WERI-Rb-1 (cell line): ENCODE measurements at regions not wholly inside any gene's neighbourhood (a gene's known extent, or its start where the extent isn't known, plus 50 kb on each side); places are given as distances from the start of the nearest gene placed in this dataset.
"Not testable (repeated sequence)": the region's sequence is repeated elsewhere in the genome, so short reads cannot be mapped to it uniquely, and the experiment has no call there.

ENCODE experiments used
- DNase-seq: peaks from one replicate; pipeline ENCODE4 v3.0.0-alpha.2; 2020
- H3K27ac ChIP-seq: fragments of 250-450 bp; sonication (Bioruptor Pico); 2 replicates; pipeline ENCODE4 v1.5.1; 2020; ENCODE audit warnings: mild to moderate bottlenecking, moderate library complexity
- H3K27me3 ChIP-seq: fragments of 250-450 bp; sonication (Bioruptor Pico); 2 replicates; pipeline ENCODE4 v1.5.1; 2021; ENCODE audit warnings: mild to moderate bottlenecking, low read depth, moderate library complexity; ENCODE audit not compliant: insufficient read depth, severe bottlenecking
- H3K36me3 ChIP-seq: fragments of 250-450 bp; sonication (Bioruptor Pico); 2 replicates; pipeline ENCODE4 v1.5.1; 2020; ENCODE audit warnings: mild to moderate bottlenecking, moderate library complexity
- H3K4me3 ChIP-seq: 2 replicates; pipeline ENCODE4 v1.5.1; 2011; ENCODE audit warnings: low read depth, mild to moderate bottlenecking, control low read depth, low read length
- H3K9me3 ChIP-seq: fragments of 250-450 bp; sonication (Bioruptor Pico); 2 replicates; pipeline ENCODE4 v1.5.1; 2021; ENCODE audit warnings: mild to moderate bottlenecking, moderate library complexity; ENCODE audit not compliant: severe bottlenecking
- TF ChIP-seq, protein P1 (sequence below): IDR thresholded peaks from 2 replicates; pipeline ENCODE4 v1.5.1; 2011; ENCODE audit warnings: low read depth, mild to moderate bottlenecking, control low read depth, inconsistent platforms, low read length

- H3K4me3 ChIP-seq, H3K27ac ChIP-seq, DNase-seq, H3K27me3 ChIP-seq, H3K36me3 ChIP-seq, H3K9me3 ChIP-seq: not testable (repeated sequence)
These were observed 785.5 kb downstream of the FOXD4L5 start for GRCh38 chr9:64499541-64499940.

DNA sequence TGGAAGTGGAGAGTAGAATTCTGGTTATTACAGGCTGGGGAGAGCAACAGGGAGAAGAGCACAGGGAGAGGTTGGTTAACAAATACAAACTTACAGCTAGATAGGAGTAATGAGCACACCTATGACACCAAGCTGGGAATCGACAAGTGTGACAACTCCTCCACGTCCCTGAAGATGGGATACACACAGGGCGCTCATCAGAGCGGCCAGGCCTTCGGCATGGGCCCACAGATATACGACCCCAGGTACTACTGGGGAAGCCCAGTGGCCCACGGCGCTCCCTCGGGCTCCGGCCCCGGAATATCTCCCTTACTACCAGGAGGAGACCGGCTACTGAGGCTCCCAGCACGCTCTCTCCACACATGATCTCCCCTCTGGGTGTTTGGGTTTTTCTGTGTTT, 786.6 kb downstream of the FOXD4L5 start:
- not testable (repeated sequence) for DNase-seq, H3K36me3 ChIP-seq, H3K4me3 ChIP-seq, H3K9me3 ChIP-seq, H3K27me3 ChIP-seq, H3K27ac ChIP-seq

- H3K27ac ChIP-seq, H3K36me3 ChIP-seq, DNase-seq, H3K27me3 ChIP-seq, H3K9me3 ChIP-seq, H3K4me3 ChIP-seq: not testable (repeated sequence)
These were observed 796.5 kb downstream of the FOXD4L5 start for GRCh38 chr9:64488544-64488943.

DNA sequence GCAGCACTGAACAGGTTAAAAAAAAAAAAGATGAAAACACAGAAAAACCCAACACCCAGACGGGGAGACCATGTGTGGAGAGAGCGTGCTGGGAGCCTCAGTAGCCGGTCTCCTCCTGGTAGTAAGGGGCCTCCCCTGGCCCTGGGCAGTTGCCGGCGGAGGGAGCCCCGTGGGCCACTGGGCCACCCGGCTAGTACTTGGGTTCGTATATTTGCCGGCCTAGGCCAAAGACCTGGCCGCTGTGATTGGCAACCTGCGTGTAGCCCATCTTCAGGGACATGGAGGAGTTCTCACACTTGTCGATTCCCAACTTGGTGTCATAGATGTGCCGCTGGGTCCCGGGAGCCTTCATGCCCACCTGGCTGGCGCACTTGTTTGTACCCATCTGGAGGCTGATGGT, 798.9 kb downstream of the FOXD4L5 start:
- H3K27me3 ChIP-seq, DNase-seq: not testable (repeated sequence)

GRCh38 chr9:64479095-64479494, 805.9 kb downstream of the FOXD4L5 start:
- H3K9me3 ChIP-seq, H3K36me3 ChIP-seq, H3K27me3 ChIP-seq, H3K4me3 ChIP-seq: not testable (repeated sequence)
- peak; percentile 9 for DNase-seq
- peak overlapping the region; percentile 58; the same call in 1 of the 2 replicates for H3K27ac ChIP-seq

More for the DNA sequence above, 798.9 kb downstream of the FOXD4L5 start:
- H3K36me3 ChIP-seq, H3K9me3 ChIP-seq, H3K4me3 ChIP-seq, H3K27ac ChIP-seq: not testable (repeated sequence)

GRCh38 chr9:64468943-64469342, 816.1 kb downstream of the FOXD4L5 start:
- not testable (repeated sequence) for H3K4me3 ChIP-seq, DNase-seq, H3K9me3 ChIP-seq, H3K27me3 ChIP-seq, H3K36me3 ChIP-seq, H3K27ac ChIP-seq

- H3K4me3 ChIP-seq, DNase-seq: not testable (repeated sequence)
These were observed 818.9 kb downstream of the FOXD4L5 start for GRCh38 chr9:64466052-64466599.

GRCh38 chr9:64461885-64462284, 823.1 kb downstream of the FOXD4L5 start:
- not testable (repeated sequence) for H3K4me3 ChIP-seq, H3K9me3 ChIP-seq, DNase-seq, H3K27me3 ChIP-seq, H3K27ac ChIP-seq, H3K36me3 ChIP-seq

More at GRCh38 chr9:64466052-64466599, 818.9 kb downstream of the FOXD4L5 start:
- not testable (repeated sequence) for H3K36me3 ChIP-seq, H3K9me3 ChIP-seq, H3K27me3 ChIP-seq, H3K27ac ChIP-seq
- TF ChIP-seq, protein P1, sequence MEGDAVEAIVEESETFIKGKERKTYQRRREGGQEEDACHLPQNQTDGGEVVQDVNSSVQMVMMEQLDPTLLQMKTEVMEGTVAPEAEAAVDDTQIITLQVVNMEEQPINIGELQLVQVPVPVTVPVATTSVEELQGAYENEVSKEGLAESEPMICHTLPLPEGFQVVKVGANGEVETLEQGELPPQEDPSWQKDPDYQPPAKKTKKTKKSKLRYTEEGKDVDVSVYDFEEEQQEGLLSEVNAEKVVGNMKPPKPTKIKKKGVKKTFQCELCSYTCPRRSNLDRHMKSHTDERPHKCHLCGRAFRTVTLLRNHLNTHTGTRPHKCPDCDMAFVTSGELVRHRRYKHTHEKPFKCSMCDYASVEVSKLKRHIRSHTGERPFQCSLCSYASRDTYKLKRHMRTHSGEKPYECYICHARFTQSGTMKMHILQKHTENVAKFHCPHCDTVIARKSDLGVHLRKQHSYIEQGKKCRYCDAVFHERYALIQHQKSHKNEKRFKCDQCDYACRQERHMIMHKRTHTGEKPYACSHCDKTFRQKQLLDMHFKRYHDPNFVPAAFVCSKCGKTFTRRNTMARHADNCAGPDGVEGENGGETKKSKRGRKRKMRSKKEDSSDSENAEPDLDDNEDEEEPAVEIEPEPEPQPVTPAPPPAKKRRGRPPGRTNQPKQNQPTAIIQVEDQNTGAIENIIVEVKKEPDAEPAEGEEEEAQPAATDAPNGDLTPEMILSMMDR: 0 out of 2 replicates have a peak, but pooled peaks have one; percentile 6

DNA sequence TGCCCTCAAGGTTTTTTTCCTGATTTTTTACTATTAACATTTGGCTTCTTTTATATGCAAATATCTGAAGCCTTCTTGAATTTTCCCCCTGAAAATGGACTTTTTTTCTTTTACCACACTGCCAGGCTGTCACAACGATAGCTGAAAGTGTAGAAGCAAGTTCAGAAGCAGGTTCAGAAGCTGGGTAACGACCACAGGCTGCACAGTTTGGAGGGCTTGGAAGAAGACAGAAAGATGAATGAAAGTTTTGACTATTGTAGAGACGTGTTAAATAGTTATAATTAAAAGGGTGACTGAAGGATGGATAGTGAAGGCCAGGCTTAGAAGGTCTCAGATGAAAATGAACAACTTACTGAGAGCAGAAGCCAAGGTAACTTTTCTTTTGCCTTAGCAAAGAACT, 826.4 kb downstream of the FOXD4L5 start:
- H3K27ac ChIP-seq, H3K36me3 ChIP-seq, DNase-seq, H3K27me3 ChIP-seq, H3K9me3 ChIP-seq, H3K4me3 ChIP-seq: not testable (repeated sequence)

DNA sequence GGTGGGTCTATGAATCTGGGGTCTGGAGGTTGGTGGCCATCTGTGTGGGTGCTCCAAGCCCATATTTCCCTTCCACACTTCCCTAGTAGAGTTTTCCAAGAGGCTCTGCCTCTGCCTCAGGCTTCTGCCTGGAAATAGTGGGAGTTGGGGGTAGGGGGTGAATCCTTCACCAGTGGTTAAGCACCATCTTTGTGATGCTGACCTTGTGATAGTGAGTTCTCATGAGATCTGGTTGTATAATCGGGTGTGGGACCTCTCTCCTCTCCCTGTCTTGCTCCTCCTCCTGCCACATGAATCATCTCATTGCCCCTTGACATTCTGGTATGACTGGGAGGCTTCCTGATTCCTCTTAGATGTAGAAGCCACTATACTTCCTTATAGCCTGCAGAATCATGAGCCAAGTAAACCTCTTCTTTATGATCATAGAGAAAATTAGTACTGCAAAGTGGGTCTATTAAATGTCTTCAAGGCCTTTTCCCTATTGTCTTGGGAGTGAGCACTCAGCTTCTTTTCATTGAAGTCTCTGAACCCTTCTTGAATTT, 829.8 kb downstream of the FOXD4L5 start:
- H3K36me3 ChIP-seq, H3K27ac ChIP-seq, DNase-seq, H3K4me3 ChIP-seq, H3K27me3 ChIP-seq, H3K9me3 ChIP-seq: not testable (repeated sequence)

GRCh38 chr9:64452134-64452533, 832.9 kb downstream of the FOXD4L5 start:
- H3K4me3 ChIP-seq, H3K27ac ChIP-seq, DNase-seq, H3K9me3 ChIP-seq, H3K36me3 ChIP-seq, H3K27me3 ChIP-seq: not testable (repeated sequence)

DNA sequence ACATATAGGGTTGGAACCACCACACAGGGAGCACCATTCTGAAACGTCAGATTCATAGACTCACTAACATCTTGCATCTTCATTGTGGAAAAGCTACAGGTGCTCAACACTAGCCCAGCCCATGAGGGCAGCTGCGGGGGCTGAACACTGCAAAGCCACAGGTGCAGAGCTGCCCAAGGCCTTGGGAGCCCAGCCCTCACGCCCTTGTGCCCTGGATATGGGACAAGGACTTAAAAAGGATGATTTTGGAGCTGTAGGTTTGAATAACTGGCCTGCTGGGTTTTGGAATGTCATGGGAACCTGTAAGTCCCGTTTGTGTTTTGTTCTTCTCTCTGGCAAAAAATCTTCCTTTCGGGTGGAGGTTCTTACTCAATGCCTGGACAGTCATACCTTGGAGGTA, 834.4 kb downstream of the FOXD4L5 start:
- H3K27ac ChIP-seq, H3K9me3 ChIP-seq, H3K27me3 ChIP-seq, H3K36me3 ChIP-seq, H3K4me3 ChIP-seq, DNase-seq: not testable (repeated sequence)

DNA sequence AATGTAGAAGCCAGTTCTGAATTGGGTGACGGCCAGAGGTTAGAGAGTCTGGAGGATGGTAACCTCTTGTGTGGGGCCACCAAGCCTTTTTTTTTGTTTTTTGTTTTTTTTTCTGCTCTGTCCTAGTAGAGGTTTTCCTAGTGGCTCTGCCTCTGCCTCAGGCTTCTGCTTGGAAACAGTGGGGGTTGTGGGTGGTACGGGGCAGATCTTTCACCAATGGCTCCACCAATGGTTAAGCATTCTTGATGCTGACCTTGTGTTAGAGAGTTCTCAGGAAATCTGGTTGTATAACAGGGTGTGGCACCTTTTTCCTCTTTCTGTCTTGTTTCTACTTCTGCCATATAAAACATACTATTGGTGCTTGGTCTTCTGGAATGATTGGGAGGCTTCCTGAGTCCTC, 836.0 kb downstream of the FOXD4L5 start:
- H3K9me3 ChIP-seq, H3K27me3 ChIP-seq, DNase-seq, H3K27ac ChIP-seq, H3K4me3 ChIP-seq, H3K36me3 ChIP-seq: not testable (repeated sequence)

- H3K27me3 ChIP-seq, H3K9me3 ChIP-seq, H3K27ac ChIP-seq, H3K4me3 ChIP-seq, DNase-seq, H3K36me3 ChIP-seq: not testable (repeated sequence)
These were observed 840.0 kb downstream of the FOXD4L5 start for GRCh38 chr9:64444909-64445525.
